SK-N-SH treated with all-trans-retinoic acid at 6 μM for 48 hours (cell line): ENCODE measurements at regions not wholly inside any gene's neighbourhood (a gene's known extent, or its start where the extent isn't known, plus 50 kb on each side); places are given as distances from the start of the nearest gene placed in this dataset.

Experiments
- ATAC-seq: fragments of 200-7000 bp; cut with Tn5 transposase; 3 replicates; pipeline ENCODE4 v1.9.1; 2020; ENCODE audit warnings: mild to moderate bottlenecking, moderate library complexity
- ARNTL ChIP-seq: fragments of 450-650 bp; formaldehyde crosslinking; IDR thresholded peaks from 2 replicates; pipeline ENCODE4 v1.5.0; 2020; ENCODE audit warnings: low read depth, mild to moderate bottlenecking, moderate library complexity, borderline replicate concordance
- BACH2 ChIP-seq: fragments of 250-450 bp; sonication (Bioruptor Pico); IDR thresholded peaks from 2 replicates; pipeline ENCODE4 v1.9.0; 2021; ENCODE audit warnings: mild to moderate bottlenecking, borderline replicate concordance
- CSDC2 ChIP-seq: fragments of 250-450 bp; sonication (Bioruptor Pico); IDR thresholded peaks from 2 replicates; pipeline ENCODE4 v1.5.0; 2020; ENCODE audit warnings: mild to moderate bottlenecking, moderate library complexity
- CSRNP3 ChIP-seq: fragments of 250-450 bp; sonication (Bioruptor Pico); IDR thresholded peaks from 2 replicates; pipeline ENCODE4 v1.5.1; 2021; ENCODE audit warnings: mild to moderate bottlenecking, moderate library complexity
- ESRRG ChIP-seq: fragments of 250-450 bp; sonication (Bioruptor Pico); IDR thresholded peaks from 2 replicates; pipeline ENCODE4 v1.6.1; 2021; ENCODE audit warnings: mild to moderate bottlenecking
- GLIS3 ChIP-seq: fragments of 250-450 bp; sonication (Bioruptor Pico); IDR thresholded peaks from 2 replicates; pipeline ENCODE4 v1.5.0; 2020; ENCODE audit warnings: mild to moderate bottlenecking, moderate library complexity
- ISL1 ChIP-seq: fragments of 250-450 bp; sonication (Bioruptor Pico); IDR thresholded peaks from 2 replicates; pipeline ENCODE4 v2.1.2; 2022; ENCODE audit warnings: mild to moderate bottlenecking, moderate library complexity
- OSR1 ChIP-seq: fragments of 250-450 bp; sonication (Bioruptor Pico); IDR thresholded peaks from 2 replicates; pipeline ENCODE4 v1.8.0; 2022; ENCODE audit warnings: moderate library complexity, mild to moderate bottlenecking, inconsistent platforms
- PPARA ChIP-seq: fragments of 250-450 bp; sonication (Bioruptor Pico); IDR thresholded peaks from 2 replicates; pipeline ENCODE4 v1.5.0; 2020; ENCODE audit warnings: mild to moderate bottlenecking, borderline replicate concordance
- RARB ChIP-seq: fragments of 250-450 bp; sonication (Bioruptor Pico); IDR thresholded peaks from 2 replicates; pipeline ENCODE4 v1.8.0; 2021; ENCODE audit warnings: mild to moderate bottlenecking, moderate library complexity
- SNAI2 ChIP-seq: fragments of 250-450 bp; sonication (Bioruptor Pico); IDR thresholded peaks from 2 replicates; pipeline ENCODE4 v1.5.0; 2020; ENCODE audit warnings: mild to moderate bottlenecking, moderate library complexity
- TCF4 ChIP-seq: fragments of 250-450 bp; sonication (Bioruptor Pico); IDR thresholded peaks from 2 replicates; pipeline ENCODE4 v1.8.0; 2021; ENCODE audit warnings: mild to moderate bottlenecking, moderate library complexity, borderline replicate concordance
- TOX ChIP-seq: fragments of 250-450 bp; sonication (Bioruptor Pico); IDR thresholded peaks from 2 replicates; pipeline ENCODE4 v1.8.0; 2021; ENCODE audit warnings: mild to moderate bottlenecking, moderate library complexity, borderline replicate concordance
- ZC3H10 ChIP-seq: fragments of 250-450 bp; sonication (Bioruptor Pico); IDR thresholded peaks from 2 replicates; pipeline ENCODE4 v1.5.1; 2021; ENCODE audit warnings: mild to moderate bottlenecking, moderate library complexity
- ZFP3 ChIP-seq: fragments of 250-450 bp; sonication (Bioruptor Pico); IDR thresholded peaks from 2 replicates; pipeline ENCODE4 v1.5.0; 2020; ENCODE audit warnings: mild to moderate bottlenecking, moderate library complexity
- ZNF565 ChIP-seq: fragments of 450-650 bp; formaldehyde crosslinking; conservative IDR thresholded peaks from 2 replicates; pipeline ENCODE4 v1.5.0; 2020; ENCODE audit warnings: low read depth, mild to moderate bottlenecking, moderate library complexity
- ZNF70 ChIP-seq: fragments of 450-650 bp; formaldehyde crosslinking; IDR thresholded peaks from 2 replicates; pipeline ENCODE4 v1.5.0; 2020; ENCODE audit warnings: mild to moderate bottlenecking, moderate library complexity
- ZNF8 ChIP-seq: fragments of 450-650 bp; formaldehyde crosslinking; IDR thresholded peaks from 2 replicates; pipeline ENCODE4 v1.5.0; 2020; ENCODE audit warnings: mild to moderate bottlenecking, moderate library complexity
- TF ChIP-seq, protein P1 (sequence below): fragments of 250-450 bp; sonication (Bioruptor Pico); IDR thresholded peaks from 2 replicates; pipeline ENCODE4 v1.5.0; 2020; ENCODE audit warnings: mild to moderate bottlenecking, moderate library complexity
- TF ChIP-seq, protein P2 (sequence below): fragments of 250-450 bp; sonication (Bioruptor Pico); IDR thresholded peaks from 2 replicates; pipeline ENCODE4 v1.8.0; 2020; ENCODE audit warnings: mild to moderate bottlenecking, moderate library complexity, borderline replicate concordance
- TF ChIP-seq, protein P3 (sequence below): fragments of 250-450 bp; sonication (Bioruptor Pico); IDR thresholded peaks from 2 replicates; pipeline ENCODE4 v1.5.1; 2020; ENCODE audit warnings: low read depth, mild to moderate bottlenecking, moderate library complexity

GRCh38 chrX:99494668-99495067 lies 915.4 kb downstream of the PCDH19 start (continued):
- no peak for TF ChIP-seq CSRNP3 (CRISPR knock-in tag)

DNA sequence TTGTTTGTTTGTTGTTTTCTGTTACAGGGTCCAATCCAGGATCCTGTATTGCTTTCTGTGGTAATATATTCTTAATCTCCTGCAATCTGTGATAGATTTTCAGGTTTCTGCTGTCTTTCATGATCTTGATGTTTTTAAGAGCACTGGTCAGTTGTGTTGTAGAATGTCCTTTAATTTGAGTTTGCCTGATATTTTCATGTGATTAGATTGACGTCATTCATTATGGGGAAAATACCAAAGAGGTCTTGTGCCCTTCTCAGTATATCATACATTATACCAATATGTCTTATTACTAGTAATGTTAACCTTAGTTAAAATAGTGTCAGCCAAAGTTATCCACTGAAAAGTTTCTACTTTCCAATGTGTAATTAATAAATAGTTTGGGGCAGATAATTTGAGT lies 929.3 kb downstream of the PCDH19 start:
- no peak for TF ChIP-seq ZNF565 (CRISPR knock-in tag)
- ATAC-seq: no peak

- no peak for ATAC-seq
- TF ChIP-seq ZNF70: no peak
- TF ChIP-seq SNAI2 (CRISPR knock-in tag): no peak
- no peak for TF ChIP-seq PPARA (CRISPR knock-in tag)
- TF ChIP-seq, protein P1, sequence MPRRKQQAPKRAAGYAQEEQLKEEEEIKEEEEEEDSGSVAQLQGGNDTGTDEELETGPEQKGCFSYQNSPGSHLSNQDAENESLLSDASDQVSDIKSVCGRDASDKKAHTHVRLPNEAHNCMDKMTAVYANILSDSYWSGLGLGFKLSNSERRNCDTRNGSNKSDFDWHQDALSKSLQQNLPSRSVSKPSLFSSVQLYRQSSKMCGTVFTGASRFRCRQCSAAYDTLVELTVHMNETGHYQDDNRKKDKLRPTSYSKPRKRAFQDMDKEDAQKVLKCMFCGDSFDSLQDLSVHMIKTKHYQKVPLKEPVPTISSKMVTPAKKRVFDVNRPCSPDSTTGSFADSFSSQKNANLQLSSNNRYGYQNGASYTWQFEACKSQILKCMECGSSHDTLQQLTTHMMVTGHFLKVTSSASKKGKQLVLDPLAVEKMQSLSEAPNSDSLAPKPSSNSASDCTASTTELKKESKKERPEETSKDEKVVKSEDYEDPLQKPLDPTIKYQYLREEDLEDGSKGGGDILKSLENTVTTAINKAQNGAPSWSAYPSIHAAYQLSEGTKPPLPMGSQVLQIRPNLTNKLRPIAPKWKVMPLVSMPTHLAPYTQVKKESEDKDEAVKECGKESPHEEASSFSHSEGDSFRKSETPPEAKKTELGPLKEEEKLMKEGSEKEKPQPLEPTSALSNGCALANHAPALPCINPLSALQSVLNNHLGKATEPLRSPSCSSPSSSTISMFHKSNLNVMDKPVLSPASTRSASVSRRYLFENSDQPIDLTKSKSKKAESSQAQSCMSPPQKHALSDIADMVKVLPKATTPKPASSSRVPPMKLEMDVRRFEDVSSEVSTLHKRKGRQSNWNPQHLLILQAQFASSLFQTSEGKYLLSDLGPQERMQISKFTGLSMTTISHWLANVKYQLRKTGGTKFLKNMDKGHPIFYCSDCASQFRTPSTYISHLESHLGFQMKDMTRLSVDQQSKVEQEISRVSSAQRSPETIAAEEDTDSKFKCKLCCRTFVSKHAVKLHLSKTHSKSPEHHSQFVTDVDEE (CRISPR knock-in tag): no peak
- TF ChIP-seq GLIS3 (CRISPR knock-in tag): no peak
- TF ChIP-seq ISL1: no peak
- TF ChIP-seq ARNTL (CRISPR knock-in tag): no peak
- no peak for TF ChIP-seq ESRRG (CRISPR knock-in tag)
- no peak for TF ChIP-seq OSR1 (CRISPR knock-in tag)
- no peak for TF ChIP-seq TCF4
- no peak for TF ChIP-seq TOX
- TF ChIP-seq, protein P2, sequence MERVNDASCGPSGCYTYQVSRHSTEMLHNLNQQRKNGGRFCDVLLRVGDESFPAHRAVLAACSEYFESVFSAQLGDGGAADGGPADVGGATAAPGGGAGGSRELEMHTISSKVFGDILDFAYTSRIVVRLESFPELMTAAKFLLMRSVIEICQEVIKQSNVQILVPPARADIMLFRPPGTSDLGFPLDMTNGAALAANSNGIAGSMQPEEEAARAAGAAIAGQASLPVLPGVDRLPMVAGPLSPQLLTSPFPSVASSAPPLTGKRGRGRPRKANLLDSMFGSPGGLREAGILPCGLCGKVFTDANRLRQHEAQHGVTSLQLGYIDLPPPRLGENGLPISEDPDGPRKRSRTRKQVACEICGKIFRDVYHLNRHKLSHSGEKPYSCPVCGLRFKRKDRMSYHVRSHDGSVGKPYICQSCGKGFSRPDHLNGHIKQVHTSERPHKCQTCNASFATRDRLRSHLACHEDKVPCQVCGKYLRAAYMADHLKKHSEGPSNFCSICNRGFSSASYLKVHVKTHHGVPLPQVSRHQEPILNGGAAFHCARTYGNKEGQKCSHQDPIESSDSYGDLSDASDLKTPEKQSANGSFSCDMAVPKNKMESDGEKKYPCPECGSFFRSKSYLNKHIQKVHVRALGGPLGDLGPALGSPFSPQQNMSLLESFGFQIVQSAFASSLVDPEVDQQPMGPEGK (CRISPR knock-in tag): no peak
- TF ChIP-seq RARB (CRISPR knock-in tag): no peak
- TF ChIP-seq BACH2 (CRISPR knock-in tag): no peak
- TF ChIP-seq CSDC2: no peak
- TF ChIP-seq ZNF8: no peak
- no peak for TF ChIP-seq ZFP3 (CRISPR knock-in tag)
- TF ChIP-seq ZNF565 (CRISPR knock-in tag): no peak
- no peak for TF ChIP-seq ZC3H10 (CRISPR knock-in tag)
Observed at GRCh38 chrX:99469439-99469838, 940.6 kb downstream of the PCDH19 start.

DNA sequence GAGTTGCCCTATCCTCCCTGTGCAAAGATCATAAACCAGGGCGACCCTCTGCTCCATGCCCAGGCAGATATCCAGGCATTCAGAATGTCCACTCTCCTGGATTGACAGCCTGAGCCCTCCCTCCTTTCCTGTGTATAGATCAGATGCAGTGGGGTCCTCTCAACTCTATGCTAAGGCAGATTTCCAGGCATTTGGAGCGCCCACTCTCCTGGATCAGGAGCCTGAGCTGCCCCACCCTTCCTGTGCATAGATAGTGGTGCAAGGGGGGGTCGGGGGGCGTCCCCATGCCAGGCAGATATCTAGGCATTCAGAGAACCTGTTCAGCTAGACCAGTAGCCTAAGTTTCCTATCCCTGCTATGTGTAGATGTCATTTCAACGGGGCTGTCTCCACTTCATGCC lies 941.1 kb downstream of the PCDH19 start:
- TF ChIP-seq, protein P3, sequence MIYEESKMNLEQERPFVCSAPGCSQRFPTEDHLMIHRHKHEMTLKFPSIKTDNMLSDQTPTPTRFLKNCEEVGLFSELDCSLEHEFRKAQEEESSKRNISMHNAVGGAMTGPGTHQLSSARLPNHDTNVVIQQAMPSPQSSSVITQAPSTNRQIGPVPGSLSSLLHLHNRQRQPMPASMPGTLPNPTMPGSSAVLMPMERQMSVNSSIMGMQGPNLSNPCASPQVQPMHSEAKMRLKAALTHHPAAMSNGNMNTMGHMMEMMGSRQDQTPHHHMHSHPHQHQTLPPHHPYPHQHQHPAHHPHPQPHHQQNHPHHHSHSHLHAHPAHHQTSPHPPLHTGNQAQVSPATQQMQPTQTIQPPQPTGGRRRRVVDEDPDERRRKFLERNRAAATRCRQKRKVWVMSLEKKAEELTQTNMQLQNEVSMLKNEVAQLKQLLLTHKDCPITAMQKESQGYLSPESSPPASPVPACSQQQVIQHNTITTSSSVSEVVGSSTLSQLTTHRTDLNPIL (CRISPR knock-in tag): no peak
- TF ChIP-seq, protein P1 (CRISPR knock-in tag): no peak
- TF ChIP-seq, all 23 proteins: peak for 0
- ATAC-seq: no peak
